WI38 (cell line): ENCODE measurements at regions not wholly inside any gene's neighbourhood (a gene's known extent, or its start where the extent isn't known, plus 50 kb on each side); places are given as distances from the start of the nearest gene placed in this dataset.

ENCODE experiments used
- H3K4me3 ChIP-seq: 2 replicates; pipeline ENCODE4 v1.5.1; 2011; ENCODE audit warnings: low read depth, mild to moderate bottlenecking, control low read depth, low read length
- TF ChIP-seq, protein P1 (sequence below): IDR thresholded peaks from 2 replicates; pipeline ENCODE4 v1.5.1; 2012; ENCODE audit warnings: low read depth, mild to moderate bottlenecking, control low read depth, low read length

DNA sequence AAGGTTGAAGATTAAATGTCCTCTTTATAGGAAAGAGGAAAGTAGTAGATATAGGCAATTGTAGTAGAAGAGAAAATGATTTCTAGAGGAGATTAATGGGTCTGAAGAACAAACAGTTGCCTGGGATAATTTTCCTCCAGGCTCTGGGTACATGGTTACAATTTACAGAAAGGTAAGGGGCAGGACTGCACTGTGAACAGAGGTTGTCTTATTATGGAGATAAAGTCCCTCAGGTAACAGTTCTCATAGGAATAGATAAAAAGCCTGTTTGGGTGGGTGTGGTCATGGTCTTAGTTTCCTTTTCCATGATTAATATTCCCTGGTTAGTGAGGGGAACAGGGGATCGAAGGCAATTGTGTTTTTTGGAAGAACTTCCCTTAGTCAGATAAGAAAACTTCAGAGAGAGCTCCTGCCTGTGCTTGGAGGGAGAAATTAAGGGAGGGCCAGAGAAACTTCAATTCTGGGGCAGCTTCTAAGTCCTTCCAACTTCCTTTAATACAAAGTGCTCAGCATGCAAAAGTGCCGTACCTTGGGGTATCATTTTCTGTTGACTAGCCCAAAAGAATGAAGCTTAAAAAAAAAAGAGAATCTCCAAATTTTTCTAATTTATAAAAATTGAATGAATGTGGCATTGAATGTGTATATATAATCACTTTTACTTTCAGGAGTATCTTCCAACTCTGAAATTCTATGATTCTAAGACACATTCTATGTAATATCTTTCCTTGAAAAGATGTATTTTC lies 295.4 kb upstream of the USP25 start:
- no peak overlapping the region for H3K4me3 ChIP-seq
- TF ChIP-seq, protein P1, sequence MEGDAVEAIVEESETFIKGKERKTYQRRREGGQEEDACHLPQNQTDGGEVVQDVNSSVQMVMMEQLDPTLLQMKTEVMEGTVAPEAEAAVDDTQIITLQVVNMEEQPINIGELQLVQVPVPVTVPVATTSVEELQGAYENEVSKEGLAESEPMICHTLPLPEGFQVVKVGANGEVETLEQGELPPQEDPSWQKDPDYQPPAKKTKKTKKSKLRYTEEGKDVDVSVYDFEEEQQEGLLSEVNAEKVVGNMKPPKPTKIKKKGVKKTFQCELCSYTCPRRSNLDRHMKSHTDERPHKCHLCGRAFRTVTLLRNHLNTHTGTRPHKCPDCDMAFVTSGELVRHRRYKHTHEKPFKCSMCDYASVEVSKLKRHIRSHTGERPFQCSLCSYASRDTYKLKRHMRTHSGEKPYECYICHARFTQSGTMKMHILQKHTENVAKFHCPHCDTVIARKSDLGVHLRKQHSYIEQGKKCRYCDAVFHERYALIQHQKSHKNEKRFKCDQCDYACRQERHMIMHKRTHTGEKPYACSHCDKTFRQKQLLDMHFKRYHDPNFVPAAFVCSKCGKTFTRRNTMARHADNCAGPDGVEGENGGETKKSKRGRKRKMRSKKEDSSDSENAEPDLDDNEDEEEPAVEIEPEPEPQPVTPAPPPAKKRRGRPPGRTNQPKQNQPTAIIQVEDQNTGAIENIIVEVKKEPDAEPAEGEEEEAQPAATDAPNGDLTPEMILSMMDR = no peak

DNA sequence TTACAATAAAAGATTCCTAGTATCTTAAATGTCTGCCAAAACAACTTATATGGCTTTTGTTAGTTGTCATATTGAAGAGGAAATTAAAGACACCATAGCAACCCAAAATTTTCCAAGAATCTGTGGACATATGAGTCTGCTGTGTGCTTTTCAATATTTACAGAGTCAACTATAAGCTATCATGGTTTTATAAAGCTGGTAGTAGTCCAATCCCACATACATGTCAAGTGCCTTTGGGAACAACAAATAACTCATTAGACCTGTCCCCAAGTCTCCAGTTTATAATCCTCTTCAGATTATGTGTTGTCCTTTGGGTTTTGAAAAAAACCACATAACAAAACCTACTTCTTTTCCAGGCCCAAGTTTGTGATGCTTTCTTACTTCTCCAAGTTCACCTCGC lies 293.8 kb upstream of the USP25 start:
- no peak overlapping the region for H3K4me3 ChIP-seq
- TF ChIP-seq, protein P1 = no peak

DNA sequence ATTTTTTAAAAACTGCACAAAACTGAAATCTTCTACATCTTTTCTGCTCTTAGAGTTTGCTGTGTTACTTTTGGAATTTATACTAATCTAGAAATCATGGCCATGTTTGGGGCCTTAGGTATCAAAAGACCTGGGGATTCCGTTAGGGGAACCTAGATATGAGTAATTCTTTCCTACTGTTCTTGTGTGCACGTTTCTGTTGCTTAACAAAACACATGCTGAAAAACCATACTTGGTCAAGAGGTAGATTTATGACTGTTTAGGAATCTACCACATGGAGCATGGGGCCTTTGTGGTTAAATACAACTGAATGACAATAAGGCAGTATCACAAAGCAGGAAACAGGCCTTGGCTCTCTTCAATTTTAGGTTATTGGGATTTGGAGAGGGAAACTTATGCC lies 291.9 kb upstream of the USP25 start:
- no peak overlapping the region for H3K4me3 ChIP-seq
- TF ChIP-seq, protein P1 = no peak

DNA sequence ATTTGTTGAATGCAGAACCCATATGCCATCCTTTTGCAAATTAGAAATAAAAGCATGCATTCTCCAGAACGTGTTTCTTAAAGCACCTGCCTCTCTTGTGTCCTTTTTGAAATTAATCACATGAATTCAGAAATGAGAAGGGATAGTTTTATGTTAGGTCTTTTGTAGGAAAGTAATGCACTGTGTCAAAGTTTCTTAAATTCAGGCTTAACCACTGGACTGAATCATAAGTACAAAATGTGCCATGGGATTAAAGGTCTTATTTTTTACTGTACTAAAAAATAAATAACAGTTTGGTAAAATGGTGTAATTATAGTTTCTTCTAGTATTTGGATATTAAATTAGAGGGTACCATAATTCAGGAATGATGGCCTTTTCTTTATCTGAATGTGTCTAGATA lies 290.1 kb upstream of the USP25 start:
- TF ChIP-seq, protein P1 = no peak

DNA sequence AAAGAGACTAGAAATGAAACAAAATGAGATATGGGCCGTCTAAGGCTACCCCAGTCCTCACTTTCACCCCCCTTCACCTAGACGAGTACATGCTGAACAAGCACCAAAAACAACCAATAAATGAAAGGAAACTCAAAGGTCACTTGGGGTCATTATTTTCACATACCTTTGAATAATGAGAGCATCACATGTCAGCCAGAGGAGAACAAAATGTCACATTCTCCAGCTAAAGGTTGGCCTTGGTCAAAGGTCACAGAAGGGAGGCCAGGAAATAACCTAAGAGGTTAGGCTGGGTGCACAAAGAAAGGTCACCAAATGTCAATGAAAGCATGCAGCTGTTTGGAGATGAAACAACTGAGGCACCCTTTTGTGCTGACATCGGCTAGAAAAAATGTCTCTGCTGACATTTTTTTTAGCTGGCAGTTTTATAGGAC lies 288.7 kb upstream of the USP25 start:
- TF ChIP-seq, protein P1 = no peak
- H3K4me3 ChIP-seq = no peak overlapping the region

More for the DNA sequence above, 290.1 kb upstream of the USP25 start:
- no peak overlapping the region for H3K4me3 ChIP-seq

DNA sequence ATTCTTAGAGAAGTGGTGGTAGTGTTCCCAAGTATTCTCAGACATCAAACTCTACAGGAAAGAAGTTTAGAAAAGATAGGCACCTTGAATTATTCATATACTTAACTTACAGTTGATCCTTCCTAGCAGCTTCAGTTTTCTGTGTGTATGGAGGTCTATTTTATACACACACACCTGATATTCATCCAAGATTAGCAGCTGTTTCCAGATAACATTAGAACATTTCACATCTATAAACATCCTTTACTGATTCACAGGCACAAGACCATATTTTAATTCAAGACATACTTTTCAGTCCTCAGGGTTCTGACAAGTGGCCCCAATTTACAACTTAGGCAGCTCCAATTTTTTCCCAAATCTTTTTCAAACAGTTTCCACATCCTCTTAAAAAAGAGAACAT lies 287.8 kb upstream of the USP25 start:
- TF ChIP-seq, protein P1 = no peak
- H3K4me3 ChIP-seq = no peak overlapping the region

DNA sequence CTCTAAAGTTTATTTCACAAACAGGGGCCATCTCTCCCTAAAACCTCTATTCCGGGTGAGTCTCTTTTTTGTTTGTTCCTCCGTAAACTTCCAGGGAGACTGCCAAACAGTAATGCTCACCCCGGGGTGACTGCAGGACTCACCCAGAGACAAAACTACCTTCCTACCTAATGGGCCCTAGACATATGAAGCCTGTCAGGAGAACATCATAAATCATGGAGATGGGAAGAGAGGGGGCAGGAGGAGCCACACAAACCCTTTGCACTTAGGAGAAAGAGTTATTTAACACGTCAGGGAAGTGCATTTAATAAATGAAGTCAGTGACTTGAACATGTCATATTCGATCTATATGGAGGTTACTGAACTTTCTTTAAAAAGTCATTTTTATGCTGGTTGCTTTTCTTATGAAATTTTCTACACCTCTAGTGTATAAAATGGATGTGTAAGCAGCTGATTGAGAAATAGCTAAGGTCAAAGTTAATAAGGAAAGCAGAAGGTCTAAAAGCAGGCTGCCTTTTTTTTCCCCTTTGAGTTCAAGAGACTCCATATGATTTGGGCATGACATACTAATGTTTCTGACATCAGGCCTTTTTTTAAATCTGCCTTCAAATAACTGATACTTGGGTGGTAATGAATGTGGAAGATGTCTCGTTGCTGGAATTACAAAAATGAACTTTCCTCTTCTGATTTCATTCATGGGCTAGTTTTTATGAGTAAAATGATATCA lies 286.9 kb upstream of the USP25 start:
- TF ChIP-seq, protein P1 = no peak
- no peak overlapping the region for H3K4me3 ChIP-seq
